SK-N-SH treated with all-trans-retinoic acid at 6 μM for 48 hours (cell line): ENCODE measurements at regions not wholly inside any gene's neighbourhood (a gene's known extent, or its start where the extent isn't known, plus 50 kb on each side); places are given as distances from the start of the nearest gene placed in this dataset.

Experiments used
- ARNTL ChIP-seq: fragments of 450-650 bp; formaldehyde crosslinking; IDR thresholded peaks from 2 replicates; pipeline ENCODE4 v1.5.0; 2020; ENCODE audit warnings: low read depth, mild to moderate bottlenecking, moderate library complexity, borderline replicate concordance
- ESRRG ChIP-seq: fragments of 250-450 bp; sonication (Bioruptor Pico); IDR thresholded peaks from 2 replicates; pipeline ENCODE4 v1.6.1; 2021; ENCODE audit warnings: mild to moderate bottlenecking
- ISL1 ChIP-seq: fragments of 250-450 bp; sonication (Bioruptor Pico); IDR thresholded peaks from 2 replicates; pipeline ENCODE4 v2.1.2; 2022; ENCODE audit warnings: mild to moderate bottlenecking, moderate library complexity
- PATZ1 ChIP-seq: fragments of 250-450 bp; sonication (Bioruptor Pico); IDR thresholded peaks from 2 replicates; pipeline ENCODE4 v1.8.0; 2020; ENCODE audit warnings: mild to moderate bottlenecking, moderate library complexity, borderline replicate concordance

GRCh38 chr10:36247478-36247877 is 605.4 kb upstream of the FZD8 start:
- TF ChIP-seq ESRRG (CRISPR knock-in tag) (no peak), ARNTL (no peak), PATZ1 (no peak), ISL1 (CRISPR knock-in tag) (no peak)
